ENCODE measurements at regions not wholly inside any gene's neighbourhood (a gene's known extent, or its start where the extent isn't known, plus 50 kb on each side); places are given as distances from the start of the nearest gene placed in this dataset.

DNA sequence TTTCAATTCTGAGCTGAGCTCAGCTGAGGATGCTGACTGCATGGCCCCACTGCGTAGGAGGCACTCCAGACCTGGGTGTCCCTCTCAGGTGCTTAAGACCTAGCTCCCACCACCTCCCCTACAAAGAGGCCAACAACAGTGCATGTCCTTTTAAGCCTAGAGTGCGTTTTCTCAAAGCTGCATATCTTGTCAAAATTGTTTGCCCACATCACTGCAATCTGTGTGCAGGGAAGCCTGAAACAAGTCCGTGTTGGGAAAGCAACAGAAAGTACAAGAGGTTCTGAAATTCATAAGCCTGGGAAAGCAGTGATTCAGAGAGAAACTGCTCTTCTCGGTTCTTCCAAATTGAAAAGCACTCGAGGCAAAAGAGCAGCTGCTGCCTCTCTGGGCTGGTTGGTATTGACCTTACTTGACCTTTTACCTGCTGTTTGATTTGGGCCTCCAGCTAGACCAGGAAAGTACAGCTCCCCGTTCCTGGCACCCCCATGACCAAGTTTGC is 238.4 kb downstream of the NR2F1-AS1 start:
- no peak overlapping the region for H3K9ac ChIP-seq (ENCODE audit: low read depth in 1 of 2, low read length in 2 of 2)
- H3K9me3 ChIP-seq (ENCODE audit: control insufficient read depth in 2 of 2, low read length in 2 of 2): no peaks in the 10 kb centered on the region
- H3K4me3 ChIP-seq (ENCODE audit: low read length in 2 of 2): no peak overlapping the region
- H3K27ac ChIP-seq (ENCODE audit: low read depth in 2 of 2, low read length in 2 of 2): no peak overlapping the region
- H3K36me3 ChIP-seq (ENCODE audit: control insufficient read depth in 2 of 2, insufficient read depth in 2 of 2, low read length in 2 of 2): no peaks in the 10 kb centered on the region
- no peaks in the 10 kb centered on the region for H3K4me1 ChIP-seq (ENCODE audit: control insufficient read depth in 2 of 2, insufficient read depth in 2 of 2, low read length in 2 of 2)
- no peaks in the 10 kb centered on the region for H3K27me3 ChIP-seq (ENCODE audit: control insufficient read depth in 2 of 2, insufficient read depth in 2 of 2, low read length in 2 of 2)

DNA sequence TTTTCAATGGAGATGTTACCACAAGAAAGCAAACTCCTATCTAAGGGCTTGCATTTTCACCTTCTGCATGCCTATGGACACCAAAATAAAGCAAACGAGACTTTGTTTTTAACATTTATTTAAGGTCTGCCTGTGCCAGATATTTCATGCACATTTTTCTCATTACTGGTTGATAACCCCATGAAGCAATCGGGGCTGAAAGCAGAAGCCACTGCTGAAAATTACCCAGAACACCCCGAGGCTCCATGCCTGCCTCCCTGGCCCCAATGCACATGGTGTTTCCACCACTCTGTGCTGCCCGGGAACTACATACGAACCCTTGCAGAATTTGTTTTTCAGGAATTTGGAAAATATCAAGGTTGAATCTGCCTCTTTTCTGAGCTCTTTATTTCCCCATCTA is 240.1 kb downstream of the NR2F1-AS1 start:
- Histone ChIP-seq H3K9ac (ENCODE audit: low read depth in 1 of 2, low read length in 2 of 2) (no peak overlapping the region), H3K9me3 (ENCODE audit: control insufficient read depth in 2 of 2, low read length in 2 of 2) (no peaks in the 10 kb centered on the region), H3K27ac (ENCODE audit: low read depth in 2 of 2, low read length in 2 of 2) (no peak overlapping the region), H3K4me3 (ENCODE audit: low read length in 2 of 2) (no peak overlapping the region), H3K4me1 (ENCODE audit: control insufficient read depth in 2 of 2, insufficient read depth in 2 of 2, low read length in 2 of 2) (no peaks in the 10 kb centered on the region), H3K27me3 (ENCODE audit: control insufficient read depth in 2 of 2, insufficient read depth in 2 of 2, low read length in 2 of 2) (no peaks in the 10 kb centered on the region), H3K36me3 (ENCODE audit: control insufficient read depth in 2 of 2, insufficient read depth in 2 of 2, low read length in 2 of 2) (no peaks in the 10 kb centered on the region)

DNA sequence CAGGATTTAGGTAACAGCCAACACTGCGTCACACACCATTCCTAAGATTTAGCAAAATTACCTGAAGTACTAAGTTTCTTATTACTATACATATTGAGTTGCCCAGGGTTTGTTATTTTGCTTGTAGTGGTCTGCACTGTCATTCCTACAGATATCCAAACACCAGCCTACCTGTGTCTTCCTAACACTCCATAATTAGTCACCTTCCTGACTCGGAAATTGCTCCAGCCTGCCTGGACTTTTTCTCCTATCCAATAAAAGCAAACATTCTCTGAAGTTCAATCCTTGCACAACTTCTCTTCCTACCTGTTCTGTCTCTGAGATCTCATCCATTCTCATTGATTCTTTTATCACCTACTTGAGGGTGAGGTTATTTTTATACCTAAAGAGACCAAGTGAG is 243.9 kb downstream of the NR2F1-AS1 start:
- no peaks in the 10 kb centered on the region for H3K4me1 ChIP-seq (ENCODE audit: control insufficient read depth in 2 of 2, insufficient read depth in 2 of 2, low read length in 2 of 2)
- no peak overlapping the region for H3K9ac ChIP-seq (ENCODE audit: low read depth in 1 of 2, low read length in 2 of 2)
- H3K27ac ChIP-seq (ENCODE audit: low read depth in 2 of 2, low read length in 2 of 2): no peak overlapping the region
- no peaks in the 10 kb centered on the region for H3K27me3 ChIP-seq (ENCODE audit: control insufficient read depth in 2 of 2, insufficient read depth in 2 of 2, low read length in 2 of 2)
- H3K4me3 ChIP-seq (ENCODE audit: low read length in 2 of 2): no peak overlapping the region
- no peaks in the 10 kb centered on the region for H3K9me3 ChIP-seq (ENCODE audit: control insufficient read depth in 2 of 2, low read length in 2 of 2)
- H3K36me3 ChIP-seq (ENCODE audit: control insufficient read depth in 2 of 2, insufficient read depth in 2 of 2, low read length in 2 of 2): no peaks in the 10 kb centered on the region

DNA sequence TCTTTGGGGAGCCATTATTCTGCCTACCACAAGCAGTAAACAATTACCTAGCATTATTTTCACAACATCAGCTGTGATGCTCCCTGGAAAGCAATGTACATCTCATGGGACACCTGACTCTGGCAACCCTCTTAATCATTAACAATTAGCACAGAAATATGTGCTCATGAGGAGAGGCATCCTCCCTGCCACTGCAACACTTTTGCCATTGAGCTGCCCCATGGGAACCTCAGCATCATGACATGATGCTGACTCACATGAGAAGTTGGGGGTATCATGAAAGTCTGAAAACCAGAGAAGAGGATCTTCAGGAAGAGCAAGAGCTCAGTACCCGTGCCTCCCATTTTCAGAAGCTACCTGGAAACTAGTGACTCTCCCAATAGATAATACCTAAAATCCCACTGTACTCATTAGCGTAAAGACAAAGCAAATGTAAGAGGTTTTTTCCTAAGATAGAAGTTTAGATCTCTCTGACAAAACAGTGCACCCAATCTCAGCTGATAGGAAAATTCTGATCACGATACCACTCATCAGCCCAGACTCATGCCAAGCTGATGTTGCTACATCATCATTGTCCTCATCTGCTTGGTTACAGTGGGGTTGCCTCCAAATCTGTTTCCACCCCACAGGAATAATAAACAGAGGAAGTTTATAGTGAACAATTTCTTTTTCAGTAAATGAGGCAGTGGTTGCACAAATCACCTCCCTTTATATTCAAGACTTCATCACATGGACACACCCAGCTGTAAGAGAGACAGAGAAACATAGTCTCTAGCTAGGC is 244.5 kb downstream of the NR2F1-AS1 start:
- H3K9ac ChIP-seq (ENCODE audit: low read depth in 1 of 2, low read length in 2 of 2): no peak overlapping the region
- no peaks in the 10 kb centered on the region for H3K4me1 ChIP-seq (ENCODE audit: control insufficient read depth in 2 of 2, insufficient read depth in 2 of 2, low read length in 2 of 2)
- H3K4me3 ChIP-seq (ENCODE audit: low read length in 2 of 2): no peak overlapping the region
- no peak overlapping the region for H3K27ac ChIP-seq (ENCODE audit: low read depth in 2 of 2, low read length in 2 of 2)
- no peaks in the 10 kb centered on the region for H3K9me3 ChIP-seq (ENCODE audit: control insufficient read depth in 2 of 2, low read length in 2 of 2)
- H3K27me3 ChIP-seq (ENCODE audit: control insufficient read depth in 2 of 2, insufficient read depth in 2 of 2, low read length in 2 of 2): no peaks in the 10 kb centered on the region
- H3K36me3 ChIP-seq (ENCODE audit: control insufficient read depth in 2 of 2, insufficient read depth in 2 of 2, low read length in 2 of 2): no peaks in the 10 kb centered on the region

DNA sequence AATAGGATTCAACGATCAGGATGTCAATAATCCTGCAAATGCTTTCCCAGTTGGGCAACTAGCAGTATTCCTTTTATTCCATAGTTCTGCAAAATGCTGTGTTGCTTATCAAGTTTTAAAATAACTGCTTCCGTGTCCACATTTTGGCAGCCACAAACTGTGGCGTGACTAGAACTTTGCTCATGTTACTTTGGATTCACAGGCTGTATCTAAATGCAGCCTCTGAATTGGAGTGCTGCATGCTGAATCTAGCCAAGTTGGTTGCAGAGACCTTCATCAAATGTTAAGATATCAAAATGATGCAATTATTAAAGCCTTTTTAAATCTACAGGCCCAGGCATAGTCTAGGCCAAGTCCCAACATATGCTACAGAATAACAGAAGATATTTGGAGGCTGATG is 249.2 kb downstream of the NR2F1-AS1 start:
- H3K27ac ChIP-seq (ENCODE audit: low read depth in 2 of 2, low read length in 2 of 2): no peak overlapping the region
- no peaks in the 10 kb centered on the region for H3K27me3 ChIP-seq (ENCODE audit: control insufficient read depth in 2 of 2, insufficient read depth in 2 of 2, low read length in 2 of 2)
- H3K36me3 ChIP-seq (ENCODE audit: control insufficient read depth in 2 of 2, insufficient read depth in 2 of 2, low read length in 2 of 2): no peaks in the 10 kb centered on the region
- no peak overlapping the region for H3K4me3 ChIP-seq (ENCODE audit: low read length in 2 of 2)
- no peaks in the 10 kb centered on the region for H3K4me1 ChIP-seq (ENCODE audit: control insufficient read depth in 2 of 2, insufficient read depth in 2 of 2, low read length in 2 of 2)
- no peak overlapping the region for H3K9ac ChIP-seq (ENCODE audit: low read depth in 1 of 2, low read length in 2 of 2)
- no peaks in the 10 kb centered on the region for H3K9me3 ChIP-seq (ENCODE audit: control insufficient read depth in 2 of 2, low read length in 2 of 2)

DNA sequence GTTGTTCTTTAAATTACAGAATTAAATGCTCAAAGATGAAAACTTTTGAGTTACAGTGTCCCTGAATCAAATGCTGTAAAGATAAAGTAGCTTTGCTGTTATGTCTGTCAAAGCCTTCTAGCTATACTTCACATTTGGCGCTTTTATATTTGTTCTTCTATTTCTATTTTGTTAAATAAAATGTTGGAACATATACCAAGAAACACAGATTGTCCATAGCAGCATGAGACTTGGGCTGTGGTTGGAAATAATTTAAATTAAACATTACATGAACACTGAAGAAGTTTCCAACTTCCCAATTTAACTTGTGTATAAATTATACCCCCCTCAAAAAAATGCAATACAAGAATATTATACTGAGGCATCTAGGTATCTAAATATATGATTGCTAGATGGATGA is 249.8 kb downstream of the NR2F1-AS1 start:
- no peaks in the 10 kb centered on the region for H3K36me3 ChIP-seq (ENCODE audit: control insufficient read depth in 2 of 2, insufficient read depth in 2 of 2, low read length in 2 of 2)
- H3K9me3 ChIP-seq (ENCODE audit: control insufficient read depth in 2 of 2, low read length in 2 of 2): no peaks in the 10 kb centered on the region
- no peak overlapping the region for H3K27ac ChIP-seq (ENCODE audit: low read depth in 2 of 2, low read length in 2 of 2)
- no peaks in the 10 kb centered on the region for H3K27me3 ChIP-seq (ENCODE audit: control insufficient read depth in 2 of 2, insufficient read depth in 2 of 2, low read length in 2 of 2)
- no peak overlapping the region for H3K4me3 ChIP-seq (ENCODE audit: low read length in 2 of 2)
- H3K4me1 ChIP-seq (ENCODE audit: control insufficient read depth in 2 of 2, insufficient read depth in 2 of 2, low read length in 2 of 2): no peaks in the 10 kb centered on the region
- no peak overlapping the region for H3K9ac ChIP-seq (ENCODE audit: low read depth in 1 of 2, low read length in 2 of 2)

DNA sequence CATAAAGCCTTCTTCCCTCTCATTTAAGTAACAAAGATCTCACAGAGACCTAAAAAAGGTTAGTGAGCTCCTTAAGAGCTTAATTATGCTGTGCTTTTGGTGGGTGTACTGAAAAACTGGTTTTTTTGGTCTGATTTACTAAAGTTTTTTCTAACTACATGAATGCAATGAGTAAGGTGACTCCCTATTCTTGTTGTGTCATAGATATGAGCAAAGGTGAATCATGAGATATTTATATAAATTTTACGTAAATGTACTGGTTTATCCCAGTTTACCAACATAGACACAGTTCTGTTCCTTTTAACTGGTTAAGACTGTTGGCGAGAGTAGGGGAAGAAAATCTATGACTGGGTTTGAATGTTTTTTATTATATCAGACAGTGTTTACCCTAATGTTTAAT is 250.5 kb downstream of the NR2F1-AS1 start:
- H3K9ac ChIP-seq (ENCODE audit: low read depth in 1 of 2, low read length in 2 of 2): no peak overlapping the region
- no peaks in the 10 kb centered on the region for H3K9me3 ChIP-seq (ENCODE audit: control insufficient read depth in 2 of 2, low read length in 2 of 2)
- H3K4me3 ChIP-seq (ENCODE audit: low read length in 2 of 2): no peak overlapping the region
- H3K4me1 ChIP-seq (ENCODE audit: control insufficient read depth in 2 of 2, insufficient read depth in 2 of 2, low read length in 2 of 2): no peaks in the 10 kb centered on the region
- H3K27me3 ChIP-seq (ENCODE audit: control insufficient read depth in 2 of 2, insufficient read depth in 2 of 2, low read length in 2 of 2): no peaks in the 10 kb centered on the region
- H3K36me3 ChIP-seq (ENCODE audit: control insufficient read depth in 2 of 2, insufficient read depth in 2 of 2, low read length in 2 of 2): no peaks in the 10 kb centered on the region
- H3K27ac ChIP-seq (ENCODE audit: low read depth in 2 of 2, low read length in 2 of 2): no peak overlapping the region

DNA sequence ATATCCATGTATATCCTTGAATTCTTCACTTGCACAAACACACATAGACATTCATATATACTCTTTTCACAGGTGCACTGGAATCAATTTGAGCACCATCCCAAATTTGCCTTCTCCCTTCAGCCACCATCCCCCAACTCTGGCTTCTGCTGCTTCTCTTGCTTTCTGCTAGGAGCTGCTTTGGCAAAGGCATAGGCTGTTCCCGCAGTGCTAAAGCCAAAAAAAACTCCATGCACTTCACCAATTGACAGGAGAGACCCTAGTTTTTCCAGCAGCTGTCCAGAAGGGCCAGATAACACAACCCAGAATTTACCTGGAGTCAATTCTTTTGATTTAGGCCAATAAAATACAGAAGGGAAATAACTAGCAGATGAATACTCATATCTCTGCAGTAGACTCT is 251.3 kb downstream of the NR2F1-AS1 start:
- H3K27me3 ChIP-seq (ENCODE audit: control insufficient read depth in 2 of 2, insufficient read depth in 2 of 2, low read length in 2 of 2): no peaks in the 10 kb centered on the region
- H3K4me3 ChIP-seq (ENCODE audit: low read length in 2 of 2): no peak overlapping the region
- H3K9ac ChIP-seq (ENCODE audit: low read depth in 1 of 2, low read length in 2 of 2): no peak overlapping the region
- H3K27ac ChIP-seq (ENCODE audit: low read depth in 2 of 2, low read length in 2 of 2): no peak overlapping the region
- H3K4me1 ChIP-seq (ENCODE audit: control insufficient read depth in 2 of 2, insufficient read depth in 2 of 2, low read length in 2 of 2): no peaks in the 10 kb centered on the region
- H3K9me3 ChIP-seq (ENCODE audit: control insufficient read depth in 2 of 2, low read length in 2 of 2): no peaks in the 10 kb centered on the region
- H3K36me3 ChIP-seq (ENCODE audit: control insufficient read depth in 2 of 2, insufficient read depth in 2 of 2, low read length in 2 of 2): no peaks in the 10 kb centered on the region

DNA sequence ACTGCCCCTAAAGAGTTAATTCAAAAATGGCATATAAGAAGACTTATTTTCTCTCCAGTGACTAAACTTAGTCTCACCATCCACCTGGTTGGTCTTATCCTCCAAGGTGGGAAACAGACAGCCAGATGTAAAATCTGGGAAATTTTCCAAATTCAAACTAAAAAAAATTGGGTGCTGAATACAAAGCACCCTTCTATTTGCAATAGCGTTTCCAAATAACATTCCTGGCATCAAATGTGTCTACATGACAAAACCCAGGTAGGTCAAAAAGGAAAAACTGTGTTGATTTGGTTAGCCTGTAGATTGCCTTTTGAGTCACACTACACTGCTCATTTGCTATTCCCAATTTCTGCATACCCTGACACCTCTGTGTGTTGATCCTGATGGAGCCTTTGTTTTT is 252.2 kb downstream of the NR2F1-AS1 start:
- Histone ChIP-seq H3K27me3 (ENCODE audit: control insufficient read depth in 2 of 2, insufficient read depth in 2 of 2, low read length in 2 of 2) (no peaks in the 10 kb centered on the region), H3K9me3 (ENCODE audit: control insufficient read depth in 2 of 2, low read length in 2 of 2) (no peaks in the 10 kb centered on the region), H3K4me1 (ENCODE audit: control insufficient read depth in 2 of 2, insufficient read depth in 2 of 2, low read length in 2 of 2) (no peaks in the 10 kb centered on the region), H3K4me3 (ENCODE audit: low read length in 2 of 2) (no peak overlapping the region), H3K36me3 (ENCODE audit: control insufficient read depth in 2 of 2, insufficient read depth in 2 of 2, low read length in 2 of 2) (no peaks in the 10 kb centered on the region), H3K9ac (ENCODE audit: low read depth in 1 of 2, low read length in 2 of 2) (no peak overlapping the region), H3K27ac (ENCODE audit: low read depth in 2 of 2, low read length in 2 of 2) (no peak overlapping the region)

DNA sequence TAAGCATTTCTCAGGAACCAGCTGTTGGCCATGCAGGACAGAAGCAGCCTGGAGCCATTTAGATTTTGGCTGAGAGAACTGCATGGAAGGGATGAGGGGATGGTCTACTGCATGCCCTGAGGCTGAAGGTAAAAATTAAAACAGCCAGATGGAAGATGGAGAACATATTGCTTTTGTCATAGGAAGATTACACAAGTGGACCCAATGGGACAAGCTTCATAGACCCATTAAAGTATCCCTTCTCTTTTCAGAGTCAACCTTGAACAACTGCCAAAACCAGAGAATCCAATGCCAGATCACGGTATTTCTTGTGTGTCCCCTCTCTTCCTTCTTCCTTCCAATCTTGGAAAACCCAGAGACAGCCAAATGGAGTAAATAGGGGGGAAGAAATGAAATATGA is 253.4 kb downstream of the NR2F1-AS1 start:
- Histone ChIP-seq H3K36me3 (ENCODE audit: control insufficient read depth in 2 of 2, insufficient read depth in 2 of 2, low read length in 2 of 2) (no peaks in the 10 kb centered on the region), H3K27me3 (ENCODE audit: control insufficient read depth in 2 of 2, insufficient read depth in 2 of 2, low read length in 2 of 2) (no peaks in the 10 kb centered on the region), H3K9me3 (ENCODE audit: control insufficient read depth in 2 of 2, low read length in 2 of 2) (no peaks in the 10 kb centered on the region), H3K4me3 (ENCODE audit: low read length in 2 of 2) (no peak overlapping the region), H3K27ac (ENCODE audit: low read depth in 2 of 2, low read length in 2 of 2) (no peak overlapping the region), H3K9ac (ENCODE audit: low read depth in 1 of 2, low read length in 2 of 2) (no peak overlapping the region), H3K4me1 (ENCODE audit: control insufficient read depth in 2 of 2, insufficient read depth in 2 of 2, low read length in 2 of 2) (no peaks in the 10 kb centered on the region)

All from mucosa of rectum (tissue), 2 donors.